Liver (tissue), 8 donors: ENCODE measurements at regions not wholly inside any gene's neighbourhood (a gene's known extent, or its start where the extent isn't known, plus 50 kb on each side); places are given as distances from the start of the nearest gene placed in this dataset.
A peak's percentile ranks its signal among the peaks of the same experiment; 100 is the strongest.

Experiments
- DNase-seq: peaks from one replicate; pipeline ENCODE4 v3.0.0-alpha.2; 2017; ENCODE audit warnings: low spot score
- H3K27ac ChIP-seq, 2 donors: one replicate each; pipeline ENCODE4 v1.7.0; 2013; ENCODE audit warnings: inconsistent platforms in 2 of 2, low read length in 2 of 2, control low read depth in 1 of 2, low read depth in 1 of 2, mild to moderate bottlenecking in 1 of 2
- H3K27me3 ChIP-seq, 4 donors: one replicate each; pipeline versions ENCODE4 v1.6.1 to v1.7.0; 2013; ENCODE audit warnings: low read length in 3 of 4, inconsistent platforms in 1 of 4, mild to moderate bottlenecking in 1 of 4, moderate library complexity in 1 of 4; ENCODE audit not compliant: control insufficient read depth in 4 of 4, insufficient read depth in 4 of 4
- H3K36me3 ChIP-seq, 4 donors: one replicate each; pipeline versions ENCODE4 v1.6.1 to v1.7.0; 2013; ENCODE audit warnings: low read length in 3 of 4, mild to moderate bottlenecking in 3 of 4, low read depth in 1 of 4, moderate library complexity in 1 of 4; ENCODE audit not compliant: control insufficient read depth in 4 of 4, insufficient read depth in 3 of 4
- H3K4me1 ChIP-seq, 4 donors: one replicate each; pipeline versions ENCODE4 v1.6.1 to v1.7.0; 2013; ENCODE audit warnings: low read length in 3 of 4, mild to moderate bottlenecking in 3 of 4, moderate library complexity in 1 of 4; ENCODE audit not compliant: control insufficient read depth in 4 of 4, insufficient read depth in 4 of 4
- H3K4me3 ChIP-seq, 3 donors: one replicate each; pipeline versions ENCODE4 v1.6.1 to v1.7.0; 2013; ENCODE audit warnings: low read length in 3 of 3, control low read depth in 1 of 3, low read depth in 1 of 3, mild to moderate bottlenecking in 1 of 3
- H3K9ac ChIP-seq, 2 donors: one replicate each; pipeline ENCODE4 v1.7.0; 2013; ENCODE audit warnings: low read length in 2 of 2, mild to moderate bottlenecking in 2 of 2, moderate library complexity in 2 of 2, control low read depth in 1 of 2, low read depth in 1 of 2
- H3K9me3 ChIP-seq, 4 donors: one replicate each; pipeline versions ENCODE4 v1.6.1 to v1.7.0; 2013; ENCODE audit warnings: low read length in 3 of 4; ENCODE audit not compliant: control insufficient read depth in 4 of 4
- EGR1 ChIP-seq, 2 donors: IDR thresholded peaks; 2 replicates each; pipeline ENCODE4 v1.6.1; 2016 to 2018; ENCODE audit warnings: antibody characterized with exemption in 2 of 2, low read depth in 2 of 2
- FOXA1 ChIP-seq: IDR thresholded peaks from 2 replicates; pipeline ENCODE4 v1.6.1; 2016; ENCODE audit warnings: antibody characterized with exemption
- FOXA2 ChIP-seq: IDR thresholded peaks from 2 replicates; pipeline ENCODE4 v1.6.1; 2016; ENCODE audit warnings: antibody characterized with exemption
- GABPA ChIP-seq, 2 donors: IDR thresholded peaks in 1 of 2; conservative IDR thresholded peaks in 1 of 2; 2 replicates each; pipeline ENCODE4 v1.6.1; 2016; ENCODE audit warnings: antibody characterized with exemption in 2 of 2, mild to moderate bottlenecking in 1 of 2, moderate library complexity in 1 of 2
- HNF4A ChIP-seq, 2 donors: conservative IDR thresholded peaks; 2 replicates each; pipeline ENCODE4 v1.6.1; 2016; ENCODE audit warnings: antibody characterized with exemption in 2 of 2, mild to moderate bottlenecking in 2 of 2
- HNF4G ChIP-seq: IDR thresholded peaks from 2 replicates; pipeline ENCODE4 v1.6.1; 2016; ENCODE audit warnings: antibody characterized with exemption
- JUND ChIP-seq, 2 donors: IDR thresholded peaks; 2 replicates each; pipeline ENCODE4 v1.6.1; 2016; ENCODE audit warnings: antibody characterized with exemption in 2 of 2
- NR2F2 ChIP-seq: IDR thresholded peaks from 2 replicates; pipeline ENCODE4 v1.6.1; 2016; ENCODE audit warnings: antibody characterized with exemption
- RAD21 ChIP-seq, 2 donors: IDR thresholded peaks; 2 replicates each; pipeline ENCODE4 v1.6.1; 2016; ENCODE audit warnings: antibody characterized with exemption in 2 of 2, mild to moderate bottlenecking in 2 of 2
- RXRA ChIP-seq, 2 donors: IDR thresholded peaks; 2 replicates each; pipeline ENCODE4 v1.6.1; 2017 to 2018; ENCODE audit warnings: antibody characterized with exemption in 2 of 2, mild to moderate bottlenecking in 1 of 2
- SP1 ChIP-seq: IDR thresholded peaks from 2 replicates; pipeline ENCODE4 v1.6.1; 2018; ENCODE audit warnings: antibody characterized with exemption, mild to moderate bottlenecking
- TAF1 ChIP-seq: conservative IDR thresholded peaks from 2 replicates; pipeline ENCODE4 v1.6.1; 2016; ENCODE audit warnings: antibody characterized with exemption, mild to moderate bottlenecking
- YY1 ChIP-seq: IDR thresholded peaks from 2 replicates; pipeline ENCODE4 v1.6.1; 2016; ENCODE audit warnings: antibody characterized with exemption, mild to moderate bottlenecking
- WGBS: extraction: QIAGEN DNeasy Blood & Tissue Kit; methylation state at CpG from one replicate; pipeline ENCODE4 v1.1.7; 2013; 5-methylcytosine and 5-hydroxymethylcytosine counted together
- TF ChIP-seq, protein P1 (sequence below): fragments of 150-350 bp; IDR thresholded peaks from 2 replicates; pipeline ENCODE4 v1.5.1; 2017; ENCODE audit warnings: improper control_type of control experiment, low read depth, low read length; ENCODE audit not compliant: missing input control
- TF ChIP-seq, protein P2 (sequence below): IDR thresholded peaks from 2 replicates; pipeline ENCODE4 v1.6.1; 2016; ENCODE audit warnings: antibody characterized with exemption
- TF ChIP-seq, protein P3 (sequence below): IDR thresholded peaks from 2 replicates; pipeline ENCODE4 v1.6.1; 2016; ENCODE audit warnings: antibody characterized with exemption
- TF ChIP-seq, protein P4 (sequence below): IDR thresholded peaks from 2 replicates; pipeline ENCODE4 v1.6.1; 2016; ENCODE audit warnings: antibody characterized with exemption
- TF ChIP-seq, protein P5 (sequence below): IDR thresholded peaks from 2 replicates; pipeline ENCODE4 v1.6.1; 2016; ENCODE audit warnings: antibody characterized with exemption, mild to moderate bottlenecking
- donor health status: healthy.
- donor health status: healthy.
- donor health status: healthy.
- donor health status: healthy.
- donor health status: healthy.

DNA sequence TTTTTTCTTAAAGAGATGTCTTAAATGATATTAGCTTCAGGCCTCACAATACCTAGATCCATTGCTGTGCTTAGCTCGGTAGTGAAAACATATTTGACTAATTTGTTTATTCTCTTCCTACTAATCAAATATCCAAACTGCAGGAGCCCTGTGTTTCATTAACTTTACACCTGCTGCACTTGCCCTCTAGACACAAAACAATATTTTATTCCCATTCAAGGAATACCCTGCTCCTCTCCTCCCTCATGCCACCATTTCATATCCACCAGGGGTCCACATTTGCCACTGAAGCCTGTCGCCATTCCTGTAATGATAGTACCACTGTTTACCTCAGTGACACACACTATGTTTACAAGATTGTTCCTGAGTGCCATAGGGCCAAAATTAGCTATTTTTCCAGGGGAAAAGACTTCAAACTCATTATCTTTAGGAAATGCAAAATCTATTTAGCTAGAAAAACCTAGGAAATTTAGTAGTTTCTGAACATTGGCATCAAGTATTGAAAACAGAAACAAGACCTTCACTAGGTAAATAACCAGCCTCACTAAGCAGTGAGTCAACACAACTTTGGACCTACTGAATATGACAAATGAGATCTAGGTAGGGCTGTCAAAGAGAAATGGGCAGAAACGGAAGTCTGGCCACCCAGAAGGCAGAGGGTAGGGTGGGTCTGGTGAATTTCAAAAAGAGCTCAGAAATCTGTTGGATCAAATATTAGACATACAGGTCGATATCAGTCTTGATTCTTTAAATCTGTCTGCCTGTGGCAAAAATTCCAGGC is 134.6 kb upstream of the KCNK1 start:
- WGBS = 31% methylated on average over 4 of the region's 4 CpGs
- H3K27ac ChIP-seq = peak overlapping the region; percentile 87 to 91
- no peak for DNase-seq

More for the DNA sequence above, 134.6 kb upstream of the KCNK1 start:
- peaks cover 0 to 38% (median 19%) of the 10 kb centered on the region in 4 donors for H3K4me1 ChIP-seq
- H3K36me3 ChIP-seq = no peaks in the 10 kb centered on the region
- H3K27me3 ChIP-seq = no peaks in the 10 kb centered on the region
- no peak overlapping the region for H3K4me3 ChIP-seq
- H3K9me3 ChIP-seq = no peaks in the 10 kb centered on the region
- peak overlapping the region; percentile 1 to 72 for H3K9ac ChIP-seq
- TF ChIP-seq, protein P1, sequence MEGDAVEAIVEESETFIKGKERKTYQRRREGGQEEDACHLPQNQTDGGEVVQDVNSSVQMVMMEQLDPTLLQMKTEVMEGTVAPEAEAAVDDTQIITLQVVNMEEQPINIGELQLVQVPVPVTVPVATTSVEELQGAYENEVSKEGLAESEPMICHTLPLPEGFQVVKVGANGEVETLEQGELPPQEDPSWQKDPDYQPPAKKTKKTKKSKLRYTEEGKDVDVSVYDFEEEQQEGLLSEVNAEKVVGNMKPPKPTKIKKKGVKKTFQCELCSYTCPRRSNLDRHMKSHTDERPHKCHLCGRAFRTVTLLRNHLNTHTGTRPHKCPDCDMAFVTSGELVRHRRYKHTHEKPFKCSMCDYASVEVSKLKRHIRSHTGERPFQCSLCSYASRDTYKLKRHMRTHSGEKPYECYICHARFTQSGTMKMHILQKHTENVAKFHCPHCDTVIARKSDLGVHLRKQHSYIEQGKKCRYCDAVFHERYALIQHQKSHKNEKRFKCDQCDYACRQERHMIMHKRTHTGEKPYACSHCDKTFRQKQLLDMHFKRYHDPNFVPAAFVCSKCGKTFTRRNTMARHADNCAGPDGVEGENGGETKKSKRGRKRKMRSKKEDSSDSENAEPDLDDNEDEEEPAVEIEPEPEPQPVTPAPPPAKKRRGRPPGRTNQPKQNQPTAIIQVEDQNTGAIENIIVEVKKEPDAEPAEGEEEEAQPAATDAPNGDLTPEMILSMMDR = no peak
- TF ChIP-seq, protein P2, sequence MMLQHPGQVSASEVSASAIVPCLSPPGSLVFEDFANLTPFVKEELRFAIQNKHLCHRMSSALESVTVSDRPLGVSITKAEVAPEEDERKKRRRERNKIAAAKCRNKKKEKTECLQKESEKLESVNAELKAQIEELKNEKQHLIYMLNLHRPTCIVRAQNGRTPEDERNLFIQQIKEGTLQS = no peak
- TF ChIP-seq GABPA (IDR thresholded peaks at IDR 0.05 in 1 of 2, conservative IDR thresholded peaks at IDR 0.05 in 1 of 2) = peak in 1 of 2 donors; percentile 29
- peak; percentile 32 to 54 for TF ChIP-seq RAD21 (IDR thresholded peaks at IDR 0.05)
- TF ChIP-seq YY1 = peak; percentile 75
- TF ChIP-seq JUND (IDR thresholded peaks at IDR 0.05) = peak in 1 of 2 donors; percentile 64
- TF ChIP-seq, protein P3, sequence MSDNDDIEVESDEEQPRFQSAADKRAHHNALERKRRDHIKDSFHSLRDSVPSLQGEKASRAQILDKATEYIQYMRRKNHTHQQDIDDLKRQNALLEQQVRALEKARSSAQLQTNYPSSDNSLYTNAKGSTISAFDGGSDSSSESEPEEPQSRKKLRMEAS = peak; percentile 42
- TF ChIP-seq SP1 = peak; percentile 96
- TF ChIP-seq HNF4A (conservative IDR thresholded peaks at IDR 0.05) = peak; percentile 85 to 91
- no peak for TF ChIP-seq EGR1 (IDR thresholded peaks at IDR 0.05; ENCODE audit: low read depth in 2 of 2)
- no peak for TF ChIP-seq TAF1
- peak; percentile 65 for TF ChIP-seq HNF4G
- TF ChIP-seq FOXA1 = peak; percentile 98
- peak; percentile 28 to 56 for TF ChIP-seq RXRA (IDR thresholded peaks at IDR 0.05)
- TF ChIP-seq, protein P4, sequence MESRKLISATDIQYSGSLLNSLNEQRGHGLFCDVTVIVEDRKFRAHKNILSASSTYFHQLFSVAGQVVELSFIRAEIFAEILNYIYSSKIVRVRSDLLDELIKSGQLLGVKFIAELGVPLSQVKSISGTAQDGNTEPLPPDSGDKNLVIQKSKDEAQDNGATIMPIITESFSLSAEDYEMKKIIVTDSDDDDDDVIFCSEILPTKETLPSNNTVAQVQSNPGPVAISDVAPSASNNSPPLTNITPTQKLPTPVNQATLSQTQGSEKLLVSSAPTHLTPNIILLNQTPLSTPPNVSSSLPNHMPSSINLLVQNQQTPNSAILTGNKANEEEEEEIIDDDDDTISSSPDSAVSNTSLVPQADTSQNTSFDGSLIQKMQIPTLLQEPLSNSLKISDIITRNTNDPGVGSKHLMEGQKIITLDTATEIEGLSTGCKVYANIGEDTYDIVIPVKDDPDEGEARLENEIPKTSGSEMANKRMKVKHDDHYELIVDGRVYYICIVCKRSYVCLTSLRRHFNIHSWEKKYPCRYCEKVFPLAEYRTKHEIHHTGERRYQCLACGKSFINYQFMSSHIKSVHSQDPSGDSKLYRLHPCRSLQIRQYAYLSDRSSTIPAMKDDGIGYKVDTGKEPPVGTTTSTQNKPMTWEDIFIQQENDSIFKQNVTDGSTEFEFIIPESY = no peak
- TF ChIP-seq NR2F2 = no peak
- TF ChIP-seq, protein P5, sequence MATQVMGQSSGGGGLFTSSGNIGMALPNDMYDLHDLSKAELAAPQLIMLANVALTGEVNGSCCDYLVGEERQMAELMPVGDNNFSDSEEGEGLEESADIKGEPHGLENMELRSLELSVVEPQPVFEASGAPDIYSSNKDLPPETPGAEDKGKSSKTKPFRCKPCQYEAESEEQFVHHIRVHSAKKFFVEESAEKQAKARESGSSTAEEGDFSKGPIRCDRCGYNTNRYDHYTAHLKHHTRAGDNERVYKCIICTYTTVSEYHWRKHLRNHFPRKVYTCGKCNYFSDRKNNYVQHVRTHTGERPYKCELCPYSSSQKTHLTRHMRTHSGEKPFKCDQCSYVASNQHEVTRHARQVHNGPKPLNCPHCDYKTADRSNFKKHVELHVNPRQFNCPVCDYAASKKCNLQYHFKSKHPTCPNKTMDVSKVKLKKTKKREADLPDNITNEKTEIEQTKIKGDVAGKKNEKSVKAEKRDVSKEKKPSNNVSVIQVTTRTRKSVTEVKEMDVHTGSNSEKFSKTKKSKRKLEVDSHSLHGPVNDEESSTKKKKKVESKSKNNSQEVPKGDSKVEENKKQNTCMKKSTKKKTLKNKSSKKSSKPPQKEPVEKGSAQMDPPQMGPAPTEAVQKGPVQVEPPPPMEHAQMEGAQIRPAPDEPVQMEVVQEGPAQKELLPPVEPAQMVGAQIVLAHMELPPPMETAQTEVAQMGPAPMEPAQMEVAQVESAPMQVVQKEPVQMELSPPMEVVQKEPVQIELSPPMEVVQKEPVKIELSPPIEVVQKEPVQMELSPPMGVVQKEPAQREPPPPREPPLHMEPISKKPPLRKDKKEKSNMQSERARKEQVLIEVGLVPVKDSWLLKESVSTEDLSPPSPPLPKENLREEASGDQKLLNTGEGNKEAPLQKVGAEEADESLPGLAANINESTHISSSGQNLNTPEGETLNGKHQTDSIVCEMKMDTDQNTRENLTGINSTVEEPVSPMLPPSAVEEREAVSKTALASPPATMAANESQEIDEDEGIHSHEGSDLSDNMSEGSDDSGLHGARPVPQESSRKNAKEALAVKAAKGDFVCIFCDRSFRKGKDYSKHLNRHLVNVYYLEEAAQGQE = peak; percentile 71
- TF ChIP-seq FOXA2 = peak; percentile 98
